Liver (tissue), 3 donors: ENCODE measurements at regions not wholly inside any gene's neighbourhood (a gene's known extent, or its start where the extent isn't known, plus 50 kb on each side); places are given as distances from the start of the nearest gene placed in this dataset.

Experiments
- ATF3 ChIP-seq: IDR thresholded peaks from 2 replicates; pipeline ENCODE4 v1.6.1; 2016; ENCODE audit warnings: antibody characterized with exemption
- CTCF ChIP-seq: fragments of 150-350 bp; IDR thresholded peaks from 2 replicates; pipeline ENCODE4 v1.5.1; 2017; ENCODE audit warnings: improper control_type of control experiment, low read depth, low read length; ENCODE audit not compliant: missing input control
- EGR1 ChIP-seq, 2 donors: IDR thresholded peaks; 2 replicates each; pipeline ENCODE4 v1.6.1; 2016 to 2018; ENCODE audit warnings: antibody characterized with exemption in 2 of 2, low read depth in 2 of 2
- FOXA2 ChIP-seq: IDR thresholded peaks from 2 replicates; pipeline ENCODE4 v1.6.1; 2016; ENCODE audit warnings: antibody characterized with exemption
- GABPA ChIP-seq, 2 donors: IDR thresholded peaks in 1 of 2; conservative IDR thresholded peaks in 1 of 2; 2 replicates each; pipeline ENCODE4 v1.6.1; 2016; ENCODE audit warnings: antibody characterized with exemption in 2 of 2, mild to moderate bottlenecking in 1 of 2, moderate library complexity in 1 of 2
- NR2F2 ChIP-seq: IDR thresholded peaks from 2 replicates; pipeline ENCODE4 v1.6.1; 2016; ENCODE audit warnings: antibody characterized with exemption
- RAD21 ChIP-seq, 2 donors: IDR thresholded peaks; 2 replicates each; pipeline ENCODE4 v1.6.1; 2016; ENCODE audit warnings: antibody characterized with exemption in 2 of 2, mild to moderate bottlenecking in 2 of 2
- RXRA ChIP-seq, 2 donors: IDR thresholded peaks; 2 replicates each; pipeline ENCODE4 v1.6.1; 2017 to 2018; ENCODE audit warnings: antibody characterized with exemption in 2 of 2, mild to moderate bottlenecking in 1 of 2
- SP1 ChIP-seq: IDR thresholded peaks from 2 replicates; pipeline ENCODE4 v1.6.1; 2018; ENCODE audit warnings: antibody characterized with exemption, mild to moderate bottlenecking
- TAF1 ChIP-seq: conservative IDR thresholded peaks from 2 replicates; pipeline ENCODE4 v1.6.1; 2016; ENCODE audit warnings: antibody characterized with exemption, mild to moderate bottlenecking
- YY1 ChIP-seq: IDR thresholded peaks from 2 replicates; pipeline ENCODE4 v1.6.1; 2016; ENCODE audit warnings: antibody characterized with exemption, mild to moderate bottlenecking
- TF ChIP-seq, protein P1 (sequence below): IDR thresholded peaks from 2 replicates; pipeline ENCODE4 v1.6.1; 2016; ENCODE audit warnings: antibody characterized with exemption
- donor health status: healthy.
- donor health status: healthy.

- TF ChIP-seq CTCF (no peak), RAD21 (IDR thresholded peaks at IDR 0.05) (no peak), FOXA2 (no peak), GABPA (IDR thresholded peaks at IDR 0.05 in 1 of 2, conservative IDR thresholded peaks at IDR 0.05 in 1 of 2) (no peak), SP1 (no peak), RXRA (IDR thresholded peaks at IDR 0.05) (no peak), TAF1 (no peak), ATF3 (no peak), EGR1 (IDR thresholded peaks at IDR 0.05; ENCODE audit: low read depth in 2 of 2) (no peak), NR2F2 (no peak), YY1 (no peak)
- TF ChIP-seq, protein P1, sequence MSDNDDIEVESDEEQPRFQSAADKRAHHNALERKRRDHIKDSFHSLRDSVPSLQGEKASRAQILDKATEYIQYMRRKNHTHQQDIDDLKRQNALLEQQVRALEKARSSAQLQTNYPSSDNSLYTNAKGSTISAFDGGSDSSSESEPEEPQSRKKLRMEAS, result no peak
These were observed 116.8 kb downstream of the RNASET2 start for GRCh38 chr6:166839569-166839968.
